ENCODE measurements at regions not wholly inside any gene's neighbourhood (a gene's known extent, or its start where the extent isn't known, plus 50 kb on each side); places are given as distances from the start of the nearest gene placed in this dataset.

- TF ChIP-seq POLR2AphosphoS5 (IDR thresholded peaks at IDR 0.05; ENCODE audit: low read depth, low read length), result no peak
- TF ChIP-seq REST (IDR thresholded peaks at IDR 0.05; ENCODE audit: insufficient read depth in 1 of 2, low read depth in 2 of 2, low read length in 2 of 2), result no peak
- TF ChIP-seq SIN3A (IDR thresholded peaks at IDR 0.05; ENCODE audit: borderline replicate concordance, insufficient read depth, low read length), result no peak
- no peak for TF ChIP-seq TAF1 (IDR thresholded peaks at IDR 0.05; ENCODE audit: borderline replicate concordance, insufficient read depth, low read length)
- no peak for TF ChIP-seq FOXP2 (optimal IDR thresholded peaks at IDR 0.05; ENCODE audit: borderline replicate concordance, extremely low read depth, extremely low read length, insufficient read depth)
Observed at GRCh38 chr2:239724194-239724849, 300.8 kb downstream of the NDUFA10 start.
